Left lung (tissue), 4 donors: ENCODE measurements at regions not wholly inside any gene's neighbourhood (a gene's known extent, or its start where the extent isn't known, plus 50 kb on each side); places are given as distances from the start of the nearest gene placed in this dataset.
"Not testable (repeated sequence)": the region's sequence is repeated elsewhere in the genome, so short reads cannot be mapped to it uniquely, and the experiment has no call there.

Source experiments
- ATAC-seq: fragments of 200-7000 bp; cut with Tn5 transposase; one replicate; pipeline ENCODE4 v1.9.1; 2020; ENCODE audit warnings: moderate library complexity
- DNase-seq, 4 donors: peaks; one replicate each; pipeline ENCODE4 v3.0.0-alpha.2; 2013 to 2020
- H3K27ac ChIP-seq, 2 donors: fragments of 200-600 bp; sonication (generic) in 1 of 2; one replicate each; pipeline versions ENCODE4 v1.5.0 to v1.8.0; 2020 to 2021
- H3K27me3 ChIP-seq, 2 donors: fragments of 200-600 bp; sonication (generic) in 1 of 2; one replicate each; pipeline versions ENCODE4 v1.5.0 to v1.8.0; 2020 to 2021
- H3K36me3 ChIP-seq, 2 donors: fragments of 200-600 bp; sonication (generic) in 1 of 2; one replicate each; pipeline versions ENCODE4 v1.5.0 to v1.8.0; 2020 to 2021
- H3K4me1 ChIP-seq, 2 donors: fragments of 200-600 bp; one replicate each; pipeline ENCODE4 v1.8.0; 2021
- H3K4me3 ChIP-seq, 2 donors: fragments of 200-600 bp; sonication (generic) in 1 of 2; one replicate each; pipeline versions ENCODE4 v1.5.0 to v1.8.0; 2020 to 2021; ENCODE audit warnings: mild to moderate bottlenecking in 1 of 2
- H3K9me3 ChIP-seq, 2 donors: fragments of 200-600 bp; sonication (generic) in 1 of 2; one replicate each; pipeline versions ENCODE4 v1.5.0 to v1.8.0; 2020 to 2021
- CTCF ChIP-seq, 2 donors: fragments of 200-600 bp; sonication (generic) in 1 of 2; IDR thresholded peaks; one replicate each; pipeline versions ENCODE4 v1.5.0 to v1.8.0; 2021; ENCODE audit warnings: antibody characterized with exemption in 2 of 2
- intact Hi-C, 2 donors: fragments of 100-400 bp; cut with DNase I; formaldehyde crosslinking; loops; one replicate each; pipeline versions ENCODE4 v1.11.2 to v1.14.2; 2022
- donor health status: DM: no; HTN: yes; CAD: no.
- donor health status: DM: no; HTN: no; CAD: no.

- H3K36me3 ChIP-seq, result no peaks in the 10 kb centered on the region
- H3K27me3 ChIP-seq, result no peaks in the 10 kb centered on the region
- intact Hi-C loops, result no loop called here
- no peak overlapping the region for H3K4me3 ChIP-seq
- no peak overlapping the region for H3K27ac ChIP-seq
- no peaks in the 10 kb centered on the region for H3K9me3 ChIP-seq
- no peak for TF ChIP-seq CTCF (IDR thresholded peaks at IDR 0.05)
- ATAC-seq, result no peak
- no peak for DNase-seq
- H3K4me1 ChIP-seq, result no peaks in the 10 kb centered on the region
Observed at GRCh38 chr13:79898996-79899395, 418.0 kb downstream of the NDFIP2 start.

- no peak for TF ChIP-seq CTCF (IDR thresholded peaks at IDR 0.05)
- H3K4me1 ChIP-seq, result no peaks in the 10 kb centered on the region
- intact Hi-C loops, result no loop called here
Observed at GRCh38 chr13:79898202-79898826, 417.4 kb downstream of the NDFIP2 start.

GRCh38 chr13:79896851-79897250, 415.9 kb downstream of the NDFIP2 start:
- no peaks in the 10 kb centered on the region for H3K27me3 ChIP-seq
- no peak overlapping the region for H3K27ac ChIP-seq
- DNase-seq, result no peak
- no peaks in the 10 kb centered on the region for H3K4me1 ChIP-seq
- H3K9me3 ChIP-seq, result no peaks in the 10 kb centered on the region
- intact Hi-C loops, result no loop called here
- no peak overlapping the region for H3K4me3 ChIP-seq
- TF ChIP-seq CTCF (IDR thresholded peaks at IDR 0.05), result no peak
- ATAC-seq, result no peak
- no peaks in the 10 kb centered on the region for H3K36me3 ChIP-seq

More at GRCh38 chr13:79898202-79898826, 417.4 kb downstream of the NDFIP2 start:
- no peak for DNase-seq
- H3K36me3 ChIP-seq, result no peaks in the 10 kb centered on the region
- H3K9me3 ChIP-seq, result no peaks in the 10 kb centered on the region
- H3K27ac ChIP-seq, result no peak overlapping the region
- no peak for ATAC-seq
- H3K4me3 ChIP-seq, result no peak overlapping the region
- H3K27me3 ChIP-seq, result no peaks in the 10 kb centered on the region

GRCh38 chr13:79895416-79895815, 414.5 kb downstream of the NDFIP2 start:
- intact Hi-C loops, result no loop called here
- DNase-seq (no peak), ATAC-seq (no peak)
- no peaks in the 10 kb centered on the region for H3K4me1 ChIP-seq
- no peak overlapping the region for H3K27ac ChIP-seq
- no peak for TF ChIP-seq CTCF (IDR thresholded peaks at IDR 0.05)
- no peaks in the 10 kb centered on the region for H3K9me3 ChIP-seq
- H3K27me3 ChIP-seq, result no peaks in the 10 kb centered on the region
- no peak overlapping the region for H3K4me3 ChIP-seq
- H3K36me3 ChIP-seq, result no peaks in the 10 kb centered on the region

- DNase-seq, result peak in 1 of 4 donors; percentile 29
- H3K4me1 ChIP-seq, H3K9me3 ChIP-seq, H3K4me3 ChIP-seq, intact Hi-C loops, H3K27me3 ChIP-seq, ATAC-seq, H3K27ac ChIP-seq, H3K36me3 ChIP-seq: not testable (repeated sequence)
Observed at GRCh38 chr13:79887278-79887677, 406.3 kb downstream of the NDFIP2 start.

- no peaks in the 10 kb centered on the region for H3K4me1 ChIP-seq
- H3K27me3 ChIP-seq, result no peaks in the 10 kb centered on the region
- intact Hi-C loops, result no loop called here
- H3K27ac ChIP-seq, result no peak overlapping the region
- H3K4me3 ChIP-seq, result no peak overlapping the region
- H3K36me3 ChIP-seq, result no peaks in the 10 kb centered on the region
- DNase-seq (no peak), ATAC-seq (no peak)
- no peak for TF ChIP-seq CTCF (IDR thresholded peaks at IDR 0.05)
- no peaks in the 10 kb centered on the region for H3K9me3 ChIP-seq
Observed at GRCh38 chr13:79886601-79887000, 405.6 kb downstream of the NDFIP2 start.
